Left kidney (tissue), 1 donor: ENCODE measurements at regions not wholly inside any gene's neighbourhood (a gene's known extent, or its start where the extent isn't known, plus 50 kb on each side); places are given as distances from the start of the nearest gene placed in this dataset.

Source experiments
- DNase-seq: peaks from one replicate; pipeline ENCODE4 v3.0.0-alpha.2; 2013

DNA sequence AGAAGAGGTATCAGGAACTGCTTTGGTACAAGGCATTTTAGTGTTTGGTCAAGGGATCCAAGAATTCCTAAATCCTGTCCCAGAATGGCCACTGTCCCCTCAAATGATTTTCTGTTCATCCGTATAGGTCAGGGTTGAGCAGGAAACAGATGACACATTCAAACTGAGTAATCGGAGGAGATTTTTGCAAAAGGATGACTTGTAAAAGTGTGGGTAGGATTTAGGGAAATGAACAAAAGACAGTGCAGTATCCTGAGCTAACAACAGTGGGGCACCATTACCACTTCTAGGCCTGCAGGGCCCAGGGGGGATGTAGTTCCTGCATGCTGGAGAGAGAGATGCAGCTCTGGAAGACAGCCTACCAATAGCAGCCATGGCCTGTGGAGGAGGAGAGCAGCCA is 290.1 kb downstream of the ZSWIM6 start:
- DNase-seq = no peak

- DNase-seq = no peak
These were observed 291.5 kb downstream of the ZSWIM6 start for GRCh38 chr5:61623401-61624069.

- no peak for DNase-seq
These were observed 292.6 kb downstream of the ZSWIM6 start for GRCh38 chr5:61624553-61625136.

DNA sequence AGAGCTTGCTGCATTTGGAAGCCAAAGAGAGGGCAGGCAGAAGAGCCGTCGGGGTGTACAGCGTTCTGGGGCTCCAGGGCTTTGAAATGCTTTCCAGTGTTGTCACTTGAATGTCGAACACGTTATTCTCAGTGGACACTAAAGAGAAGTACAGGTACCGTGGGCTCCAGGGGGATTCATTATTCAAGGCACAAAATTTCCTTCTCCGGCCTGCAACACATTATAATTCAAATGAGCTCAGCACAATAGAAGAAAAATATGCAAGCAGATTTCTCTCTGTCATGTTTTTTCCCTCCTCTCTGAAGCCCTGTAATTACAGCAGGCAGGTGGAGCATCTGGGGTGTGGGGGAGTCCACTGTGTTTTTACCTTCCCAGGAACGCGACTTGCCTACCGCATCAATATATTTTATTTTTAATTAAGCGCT is 293.1 kb downstream of the ZSWIM6 start:
- DNase-seq = no peak

GRCh38 chr5:61625681-61626621 is 293.9 kb downstream of the ZSWIM6 start:
- DNase-seq = peak; percentile 59

DNA sequence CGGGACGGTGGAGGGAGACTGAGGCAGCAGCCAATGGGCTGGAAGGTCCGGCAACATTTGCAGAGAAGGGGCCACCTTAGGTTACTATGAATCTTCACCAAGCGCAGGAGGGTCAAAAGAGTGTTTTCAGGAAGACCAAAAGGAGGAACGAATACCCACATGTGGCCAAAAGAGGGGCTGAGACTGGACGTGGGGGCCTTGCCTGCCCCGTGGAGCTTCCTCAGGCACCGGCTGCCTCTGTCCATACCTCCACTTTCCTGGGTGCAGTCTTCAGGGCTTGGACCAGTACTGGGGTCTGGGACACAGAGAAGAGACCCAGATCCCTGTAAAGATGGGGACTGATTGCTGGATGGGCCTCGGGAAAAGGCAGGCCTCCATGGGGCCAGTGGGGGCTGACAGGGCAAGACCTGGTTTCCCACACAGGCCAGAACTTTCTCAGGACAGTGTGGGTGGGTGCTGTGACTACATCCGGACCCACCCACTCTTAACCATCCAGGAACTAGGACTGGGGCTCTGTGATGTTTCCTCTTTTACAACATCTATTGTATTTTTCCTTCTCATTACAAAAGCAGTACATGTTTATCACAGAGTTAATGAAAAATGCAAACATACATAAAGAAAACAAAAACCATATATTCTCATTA is 294.7 kb downstream of the ZSWIM6 start:
- no peak for DNase-seq

DNA sequence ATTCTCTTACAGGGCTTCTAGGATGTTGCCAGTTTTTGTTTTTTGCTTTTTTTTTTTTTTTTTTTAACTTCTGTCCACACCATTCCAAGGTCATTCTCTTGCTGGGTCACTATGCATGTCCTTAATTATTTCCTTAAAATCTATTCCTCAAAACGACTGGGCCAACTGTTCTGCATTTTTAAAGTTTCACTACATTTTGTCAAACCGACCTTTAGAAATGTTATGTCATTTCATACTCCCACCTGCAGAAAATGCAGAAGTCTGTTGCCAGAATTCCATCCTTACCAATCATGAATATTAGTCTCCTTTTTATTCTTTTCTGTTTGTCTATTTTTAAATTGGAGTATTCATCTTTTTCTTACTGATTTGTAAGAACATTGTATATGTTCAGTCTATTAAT is 295.5 kb downstream of the ZSWIM6 start:
- DNase-seq = no peak

- no peak for DNase-seq
These were observed 298.9 kb downstream of the ZSWIM6 start for GRCh38 chr5:61630908-61631307.

DNA sequence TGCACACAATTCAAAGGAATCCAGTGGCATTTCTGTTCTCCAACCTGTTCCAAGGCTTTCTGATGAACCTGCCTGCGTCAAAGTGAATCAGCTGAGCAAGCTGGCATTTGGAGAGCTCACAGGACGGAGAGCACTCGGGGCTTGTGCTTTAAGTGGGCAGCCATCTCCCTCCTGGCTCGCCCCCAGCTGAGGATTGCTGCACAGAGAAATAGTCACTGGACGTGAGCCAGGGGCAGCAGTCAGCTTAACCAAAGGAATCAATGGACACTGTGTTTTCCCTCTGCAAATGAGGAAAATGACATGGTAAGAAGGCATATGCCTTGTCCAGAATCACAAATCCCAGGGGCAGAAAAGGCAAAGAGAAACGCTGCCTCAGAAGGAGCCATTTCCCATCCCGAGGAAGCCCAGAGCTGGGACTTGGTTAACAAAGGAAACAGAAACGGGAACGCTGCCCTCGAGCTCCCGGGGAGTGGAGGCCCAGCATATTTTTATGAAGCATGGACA is 299.4 kb downstream of the ZSWIM6 start:
- no peak for DNase-seq

DNA sequence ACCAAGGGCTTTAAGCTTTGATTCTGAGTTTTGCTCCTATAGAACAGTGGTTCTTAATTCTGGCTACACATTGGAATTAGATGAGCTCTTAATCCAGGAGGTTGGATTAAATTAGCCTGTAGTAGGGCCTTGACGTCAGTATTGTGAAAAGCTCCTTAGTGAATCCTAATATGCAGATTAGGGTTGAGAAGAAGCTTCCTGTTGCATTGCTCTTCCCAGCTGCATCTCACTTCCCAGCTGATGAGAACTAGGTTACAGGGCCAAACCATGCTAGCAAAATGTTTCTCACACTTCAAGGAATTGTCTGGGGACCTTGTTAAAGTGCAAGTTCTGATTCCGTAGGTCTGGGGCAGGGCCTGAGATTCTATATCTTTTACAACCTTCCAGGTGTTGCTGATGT is 300.0 kb downstream of the ZSWIM6 start:
- no peak for DNase-seq

DNA sequence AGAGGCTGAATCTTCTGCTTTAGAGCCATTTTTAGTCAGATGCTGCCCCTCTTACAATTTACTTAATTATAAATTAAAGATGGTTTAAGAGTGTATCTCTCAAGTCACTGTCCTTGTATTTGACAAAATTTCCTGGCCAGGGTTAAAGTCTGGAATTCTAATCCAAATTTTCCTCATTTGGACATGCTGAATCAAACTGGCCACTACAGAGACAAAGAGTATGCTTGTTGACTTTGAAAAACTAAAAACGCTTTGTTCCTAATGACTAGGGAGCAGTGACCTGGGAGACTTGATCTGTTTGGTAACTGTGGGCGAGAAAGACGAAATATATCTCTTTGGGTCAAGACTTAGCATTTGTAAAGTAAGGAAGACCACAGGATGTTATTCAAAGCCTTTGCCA is 303.2 kb downstream of the ZSWIM6 start:
- no peak for DNase-seq

DNA sequence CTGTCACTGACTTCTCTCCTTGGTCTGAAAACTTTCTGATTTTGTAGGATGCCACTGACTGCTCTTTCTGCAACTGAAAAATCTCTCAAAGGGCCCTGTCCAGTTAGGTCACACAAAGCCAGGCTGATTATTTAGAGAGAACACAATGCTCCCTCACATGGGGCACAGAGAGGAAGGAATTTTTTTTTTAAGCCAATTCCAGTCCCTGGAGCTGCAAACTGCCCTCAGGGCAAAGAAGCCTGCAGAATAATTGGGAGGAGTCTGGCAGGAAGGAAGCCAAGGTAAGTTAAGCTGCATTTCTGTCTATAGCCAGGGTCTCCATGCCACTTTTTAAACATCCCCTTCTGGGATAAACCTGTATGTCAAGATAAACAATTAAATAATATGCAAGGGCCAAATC is 305.5 kb downstream of the ZSWIM6 start:
- DNase-seq = no peak

DNA sequence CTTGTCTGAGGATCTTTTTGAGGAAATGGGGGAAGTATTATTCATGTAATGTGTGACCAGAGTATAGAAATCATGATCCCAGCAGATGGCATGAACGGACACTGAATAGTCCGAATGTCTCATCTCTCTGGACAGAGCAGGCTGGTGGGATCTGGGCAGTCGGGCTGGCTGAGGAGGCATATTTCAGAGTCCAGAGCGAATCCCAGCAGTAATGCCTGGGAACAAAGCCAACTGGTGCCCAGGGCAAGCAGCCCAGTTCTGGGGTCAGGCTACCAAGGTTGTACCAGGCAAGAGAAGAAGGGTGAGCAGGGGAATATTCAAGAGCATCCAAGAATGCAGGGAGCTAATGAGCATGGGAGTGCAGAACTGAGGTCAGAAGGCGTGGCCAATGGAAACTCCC is 306.4 kb downstream of the ZSWIM6 start:
- no peak for DNase-seq

GRCh38 chr5:61640179-61641021 is 308.3 kb downstream of the ZSWIM6 start:
- no peak for DNase-seq

- no peak for DNase-seq
These were observed 309.9 kb downstream of the ZSWIM6 start for GRCh38 chr5:61641748-61642565.

DNA sequence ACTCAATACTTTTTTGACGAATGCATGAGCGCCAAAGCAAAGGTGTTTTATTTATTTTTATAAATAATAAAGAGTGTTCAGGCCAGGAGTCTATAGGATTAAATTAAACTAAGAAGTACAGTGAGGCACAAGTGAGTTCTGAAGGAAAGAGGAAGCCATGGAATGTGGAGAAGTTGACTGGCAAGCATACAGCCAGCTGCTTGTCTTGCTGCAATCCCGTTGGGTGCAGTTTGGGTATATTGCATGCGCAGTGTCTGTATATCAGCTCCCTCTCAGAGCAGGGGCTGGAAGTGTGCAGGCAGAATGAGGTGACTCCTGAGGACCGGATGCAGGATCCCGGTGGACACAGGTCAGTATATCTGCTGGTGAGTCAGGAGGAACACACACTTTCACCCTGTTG is 315.6 kb downstream of the ZSWIM6 start:
- no peak for DNase-seq

DNA sequence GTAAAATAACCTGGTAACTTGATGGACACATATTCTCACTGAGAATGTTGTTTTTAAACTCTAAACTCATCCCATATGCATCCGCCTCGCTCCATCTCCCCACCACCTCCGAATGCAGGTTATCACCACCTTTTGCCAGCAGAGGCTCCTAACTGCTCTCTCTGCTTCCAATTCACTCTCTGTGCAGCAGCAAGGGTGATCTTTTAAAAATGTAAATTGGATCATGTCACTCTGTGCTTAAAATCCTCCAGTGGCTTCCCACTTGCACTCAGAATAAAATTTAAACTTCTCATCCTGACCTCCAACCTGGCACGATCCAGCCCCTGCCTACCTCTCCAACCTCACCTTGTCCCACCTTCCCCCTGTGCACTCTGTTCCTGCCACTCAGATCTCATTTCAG is 317.2 kb downstream of the ZSWIM6 start:
- DNase-seq = no peak

- no peak for DNase-seq
These were observed 317.9 kb downstream of the ZSWIM6 start for GRCh38 chr5:61649971-61650370.

- no peak for DNase-seq
These were observed 318.6 kb downstream of the ZSWIM6 start for GRCh38 chr5:61650661-61651060.

DNA sequence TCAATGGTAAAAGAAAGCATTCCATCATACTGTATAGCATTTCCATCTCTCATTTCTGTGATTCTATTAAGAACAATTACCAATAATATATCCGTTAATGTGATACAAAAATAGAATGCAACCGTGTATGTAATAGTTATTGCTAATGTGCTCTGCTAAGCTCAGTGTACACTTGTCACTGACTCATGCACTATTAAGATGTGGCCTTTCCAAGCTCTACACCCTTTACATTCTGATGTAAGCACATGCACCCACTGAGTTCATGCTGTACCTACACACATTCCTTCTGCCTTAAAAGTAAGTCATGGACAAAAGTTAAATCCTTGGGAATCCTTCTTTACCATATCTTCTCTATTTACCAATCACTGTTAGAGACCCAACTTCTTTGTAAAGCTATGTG is 319.1 kb downstream of the ZSWIM6 start:
- DNase-seq = no peak

GRCh38 chr5:61652916-61653315 is 320.9 kb downstream of the ZSWIM6 start:
- DNase-seq = no peak
